HG03139 (cell line): ENCODE measurements at regions not wholly inside any gene's neighbourhood (a gene's known extent, or its start where the extent isn't known, plus 50 kb on each side); places are given as distances from the start of the nearest gene placed in this dataset.
"Not testable (repeated sequence)": the region's sequence is repeated elsewhere in the genome, so short reads cannot be mapped to it uniquely, and the experiment has no call there.

Source experiments
- ATAC-seq: cut with Tn5 transposase; IDR thresholded peaks from one replicate; pipeline ENCODE4 v1.9.1; 2021; ENCODE audit not compliant: unreplicated experiment

GRCh38 chr11:82076126-82076525 is 657.5 kb downstream of the FAM181B start:
- ATAC-seq, result no peak

GRCh38 chr11:82059505-82059904 is 674.2 kb downstream of the FAM181B start:
- no peak for ATAC-seq

- ATAC-seq, result no peak
Observed at GRCh38 chr11:82056450-82056849, 677.2 kb downstream of the FAM181B start.

- ATAC-seq, result no peak
Observed at GRCh38 chr11:82049199-82049598, 684.5 kb downstream of the FAM181B start.

- no peak for ATAC-seq
Observed at GRCh38 chr11:82047200-82047599, 686.5 kb downstream of the FAM181B start.

- no peak for ATAC-seq
Observed at GRCh38 chr11:82046778-82047177, 686.9 kb downstream of the FAM181B start.

GRCh38 chr11:82045748-82046457 is 687.8 kb downstream of the FAM181B start:
- no peak for ATAC-seq

- no peak for ATAC-seq
Observed at GRCh38 chr11:82043316-82043715, 690.3 kb downstream of the FAM181B start.

GRCh38 chr11:82041764-82042163 is 691.9 kb downstream of the FAM181B start:
- no peak for ATAC-seq

GRCh38 chr11:82038154-82038553 is 695.5 kb downstream of the FAM181B start:
- no peak for ATAC-seq

GRCh38 chr11:82034527-82034926 is 699.1 kb downstream of the FAM181B start:
- no peak for ATAC-seq

GRCh38 chr11:82027335-82027734 is 706.3 kb downstream of the FAM181B start:
- ATAC-seq, result not testable (repeated sequence)

- no peak for ATAC-seq
Observed at GRCh38 chr11:82024760-82025159, 708.9 kb downstream of the FAM181B start.

- ATAC-seq, result no peak
Observed at GRCh38 chr11:82012276-82012675, 721.4 kb downstream of the FAM181B start.

- no peak for ATAC-seq
Observed at GRCh38 chr11:82009133-82009532, 724.5 kb downstream of the FAM181B start.

- no peak for ATAC-seq
Observed at GRCh38 chr11:82007521-82007920, 726.1 kb downstream of the FAM181B start.

- ATAC-seq, result no peak
Observed at GRCh38 chr11:82004537-82005213, 729.0 kb downstream of the FAM181B start.

GRCh38 chr11:82003671-82004515 is 729.8 kb downstream of the FAM181B start:
- no peak for ATAC-seq

GRCh38 chr11:82003024-82003423 is 730.6 kb downstream of the FAM181B start:
- ATAC-seq, result no peak

GRCh38 chr11:81995889-81996288 is 737.8 kb downstream of the FAM181B start:
- no peak for ATAC-seq

- ATAC-seq, result no peak
Observed at GRCh38 chr11:81993755-81994154, 739.9 kb downstream of the FAM181B start.
